Suprapubic skin (tissue), 4 donors: ENCODE measurements at regions not wholly inside any gene's neighbourhood (a gene's known extent, or its start where the extent isn't known, plus 50 kb on each side); places are given as distances from the start of the nearest gene placed in this dataset.

Experiments
- CTCF ChIP-seq, 2 donors: fragments of 200-600 bp in 1 of 2; fragments of 450-650 bp in 1 of 2; sonication (generic) in 1 of 2; IDR thresholded peaks; one replicate each; pipeline ENCODE4 v1.5.1; 2016 to 2019; ENCODE audit warnings: antibody characterized with exemption in 2 of 2, mild to moderate bottlenecking in 1 of 2, moderate library complexity in 1 of 2
- EP300 ChIP-seq: sonication (generic); formaldehyde crosslinking; IDR thresholded peaks from one replicate; pipeline ENCODE4 v1.6.1; 2017; ENCODE audit warnings: antibody characterized with exemption
- POLR2A ChIP-seq, 2 donors: fragments of 450-650 bp; IDR thresholded peaks; one replicate each; pipeline ENCODE4 v1.6.1; 2017; ENCODE audit warnings: antibody characterized with exemption in 2 of 2, mild to moderate bottlenecking in 2 of 2, moderate library complexity in 2 of 2
- POLR2AphosphoS5 ChIP-seq, 3 donors: sonication (generic); formaldehyde crosslinking; IDR thresholded peaks; one replicate each; pipeline ENCODE4 v1.6.1; 2017; ENCODE audit warnings: antibody characterized with exemption in 3 of 3

GRCh38 chr9:104028827-104029226, 65.3 kb upstream of the SMC2 start:
- TF ChIP-seq POLR2A (IDR thresholded peaks at IDR 0.05) (no peak), CTCF (IDR thresholded peaks at IDR 0.05) (no peak), POLR2AphosphoS5 (IDR thresholded peaks at IDR 0.05) (no peak), EP300 (no peak)
